OCI-LY7 (cell line): ENCODE measurements at regions not wholly inside any gene's neighbourhood (a gene's known extent, or its start where the extent isn't known, plus 50 kb on each side); places are given as distances from the start of the nearest gene placed in this dataset.

Experiments used
- BruUV-seq: library from RNA; stranded (reverse); fragments of 400-500 nt; replicated peaks from 2 replicates; lab custom pipeline; 2021; lab: Mats Ljungman, UMichigan
- CTCF ChIA-PET: fragments of 300-600 bp; sonication (Branson Sonifier 250); formaldehyde crosslinking; loops from one replicate; lab custom pipeline; 2022; ENCODE audit warnings: antibody characterized with exemption; ENCODE audit not compliant: unreplicated experiment; lab: Charles Lee
- POLR2A ChIA-PET: fragments of 300-600 bp; sonication (Branson Sonifier 250); formaldehyde crosslinking; loops from one replicate; lab custom pipeline; 2022; ENCODE audit warnings: antibody characterized with exemption; lab: Charles Lee
- DNase-seq: peaks from one replicate; pipeline ENCODE4 v3.0.0-alpha.2; 2015; ENCODE audit warnings: low spot score
- H2AFZ ChIP-seq: fragments of 200-600 bp; sonication (generic), shearing (Covaris generic); 2 replicates; pipeline ENCODE4 v1.6.1; 2014; ENCODE audit warnings: mild to moderate bottlenecking, antibody characterized with exemption, low read length, moderate library complexity
- H3K27ac ChIP-seq: fragments of 200-600 bp; sonication (generic); 2 replicates; pipeline ENCODE4 v1.5.1; 2014; ENCODE audit warnings: mixed run types, low read depth, mild to moderate bottlenecking, moderate library complexity, low read length, inconsistent platforms; ENCODE audit not compliant: poor library complexity, severe bottlenecking
- H3K36me3 ChIP-seq: fragments of 200-600 bp; sonication (generic); 2 replicates; pipeline ENCODE4 v1.6.1; 2014; ENCODE audit warnings: mild to moderate bottlenecking, antibody characterized with exemption, low read length, moderate library complexity, mixed read lengths; ENCODE audit not compliant: insufficient read depth
- H3K4me1 ChIP-seq: fragments of 200-600 bp; sonication (generic); 2 replicates; pipeline ENCODE4 v1.5.1; 2014; ENCODE audit warnings: mild to moderate bottlenecking, low read length; ENCODE audit not compliant: insufficient read depth, poor library complexity, severe bottlenecking
- H3K4me2 ChIP-seq: fragments of 200-600 bp; sonication (generic); 2 replicates; pipeline ENCODE4 v1.6.1; 2014; ENCODE audit warnings: mild to moderate bottlenecking, low read length
- H3K4me3 ChIP-seq: fragments of 200-600 bp; sonication (generic); 2 replicates; pipeline ENCODE4 v1.5.1; 2014; ENCODE audit warnings: mild to moderate bottlenecking, low read depth, low read length; ENCODE audit not compliant: poor library complexity, severe bottlenecking
- H3K79me2 ChIP-seq: fragments of 200-600 bp; sonication (generic); 2 replicates; pipeline ENCODE4 v1.6.1; 2016; ENCODE audit warnings: low read depth, mild to moderate bottlenecking, low read length, moderate library complexity, mixed read lengths; ENCODE audit not compliant: insufficient read depth
- H3K9me2 ChIP-seq: fragments of 200-600 bp; sonication (generic); 2 replicates; pipeline ENCODE4 v1.6.1; 2016; ENCODE audit warnings: mild to moderate bottlenecking, low read length, mixed read lengths; ENCODE audit not compliant: insufficient read depth
- H3K9me3 ChIP-seq: fragments of 200-600 bp; sonication (generic); 2 replicates; pipeline ENCODE4 v1.6.1; 2014; ENCODE audit warnings: mild to moderate bottlenecking, mixed run types, low read length, mixed read lengths
- H4K20me1 ChIP-seq: fragments of 200-600 bp; sonication (generic); 2 replicates; pipeline ENCODE4 v1.6.1; 2014; ENCODE audit warnings: mild to moderate bottlenecking, antibody characterized with exemption, low read length, moderate library complexity, mixed read lengths; ENCODE audit not compliant: insufficient read depth
- EZH2phosphoT487 ChIP-seq: fragments of 200-600 bp; sonication (generic); IDR thresholded peaks from 2 replicates; pipeline ENCODE4 v1.6.1; 2018; ENCODE audit warnings: low read depth, borderline replicate concordance, mild to moderate bottlenecking, mixed run types, antibody characterized with exemption, low read length, moderate library complexity, mixed read lengths
- intact Hi-C: fragments of 100-400 bp; cut with micrococcal nuclease; formaldehyde crosslinking; loops from one replicate; pipeline ENCODE4 v1.10.0; 2022; ENCODE audit not compliant: unreplicated experiment
- TF ChIP-seq, protein P1 (sequence below): fragments of 200-600 bp; sonication (generic); conservative IDR thresholded peaks from 2 replicates; pipeline ENCODE4 v1.5.1; 2014; ENCODE audit warnings: mild to moderate bottlenecking, antibody characterized with exemption, low read length, moderate library complexity, mixed read lengths

DNA sequence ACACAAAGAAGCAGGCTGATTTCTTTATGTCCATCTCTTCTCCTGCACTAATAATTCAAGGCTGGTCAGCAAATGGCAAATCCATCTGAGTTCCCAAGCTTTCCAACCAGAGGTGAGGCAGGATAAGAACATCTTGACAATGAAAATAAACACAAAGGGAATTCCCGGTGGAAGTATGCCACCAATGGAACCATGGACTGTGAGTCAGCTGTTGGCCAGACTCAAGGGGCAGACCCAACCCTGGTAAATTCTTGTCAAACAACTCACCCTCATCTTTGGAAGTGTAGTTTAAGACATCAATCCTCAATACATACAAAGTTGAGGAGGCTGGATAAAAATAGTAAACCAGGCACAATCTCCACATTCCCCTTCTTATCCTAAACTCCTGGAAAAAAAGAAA is 74.3 kb upstream of the CES5A start:
- TF ChIP-seq, protein P1, sequence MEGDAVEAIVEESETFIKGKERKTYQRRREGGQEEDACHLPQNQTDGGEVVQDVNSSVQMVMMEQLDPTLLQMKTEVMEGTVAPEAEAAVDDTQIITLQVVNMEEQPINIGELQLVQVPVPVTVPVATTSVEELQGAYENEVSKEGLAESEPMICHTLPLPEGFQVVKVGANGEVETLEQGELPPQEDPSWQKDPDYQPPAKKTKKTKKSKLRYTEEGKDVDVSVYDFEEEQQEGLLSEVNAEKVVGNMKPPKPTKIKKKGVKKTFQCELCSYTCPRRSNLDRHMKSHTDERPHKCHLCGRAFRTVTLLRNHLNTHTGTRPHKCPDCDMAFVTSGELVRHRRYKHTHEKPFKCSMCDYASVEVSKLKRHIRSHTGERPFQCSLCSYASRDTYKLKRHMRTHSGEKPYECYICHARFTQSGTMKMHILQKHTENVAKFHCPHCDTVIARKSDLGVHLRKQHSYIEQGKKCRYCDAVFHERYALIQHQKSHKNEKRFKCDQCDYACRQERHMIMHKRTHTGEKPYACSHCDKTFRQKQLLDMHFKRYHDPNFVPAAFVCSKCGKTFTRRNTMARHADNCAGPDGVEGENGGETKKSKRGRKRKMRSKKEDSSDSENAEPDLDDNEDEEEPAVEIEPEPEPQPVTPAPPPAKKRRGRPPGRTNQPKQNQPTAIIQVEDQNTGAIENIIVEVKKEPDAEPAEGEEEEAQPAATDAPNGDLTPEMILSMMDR, result no peak
- no peak for TF ChIP-seq EZH2phosphoT487
- CTCF ChIA-PET, result no interaction called here
- POLR2A ChIA-PET, result interaction anchor here (0.6 kb wide), 1 partner anchor 25 kb away, joined by 3 read pairs; no protein-coding TSS in a partner anchor
- Histone ChIP-seq H3K79me2 (no peaks in the 10 kb centered on the region), H3K27ac (no peak overlapping the region), H3K4me3 (no peak overlapping the region), H2AFZ (no peak overlapping the region), H3K9me2 (no peaks in the 10 kb centered on the region), H3K9me3 (no peaks in the 10 kb centered on the region), H4K20me1 (no peaks in the 10 kb centered on the region), H3K36me3 (no peaks in the 10 kb centered on the region), H3K4me2 (no peak overlapping the region), H3K4me1 (no peaks in the 10 kb centered on the region)
- intact Hi-C loops, result no loop called here
- BruUV-seq, result no TSS peak
- DNase-seq, result no peak

DNA sequence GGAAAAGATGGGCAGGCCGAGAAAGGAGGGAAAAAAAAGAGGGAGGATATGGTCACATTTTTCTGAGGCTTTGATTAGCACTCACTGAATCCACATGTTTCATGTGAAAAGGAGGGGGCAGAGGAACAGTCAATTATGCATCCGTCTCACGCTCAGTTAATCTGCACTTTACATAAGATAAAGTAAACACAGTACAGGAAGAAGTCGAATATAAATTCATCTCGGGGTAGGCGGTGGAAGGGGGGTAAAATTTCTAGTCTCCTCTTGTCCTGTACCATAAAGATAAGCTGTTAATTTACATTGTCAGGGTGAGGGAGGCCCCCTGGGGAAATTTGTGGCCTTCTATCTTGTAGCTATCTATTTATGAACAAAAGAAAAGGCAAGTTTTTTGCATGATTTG is 73.1 kb upstream of the CES5A start:
- no peak for DNase-seq
- TF ChIP-seq EZH2phosphoT487, result no peak
- TF ChIP-seq, protein P1, result no peak
- BruUV-seq, result no TSS peak

DNA sequence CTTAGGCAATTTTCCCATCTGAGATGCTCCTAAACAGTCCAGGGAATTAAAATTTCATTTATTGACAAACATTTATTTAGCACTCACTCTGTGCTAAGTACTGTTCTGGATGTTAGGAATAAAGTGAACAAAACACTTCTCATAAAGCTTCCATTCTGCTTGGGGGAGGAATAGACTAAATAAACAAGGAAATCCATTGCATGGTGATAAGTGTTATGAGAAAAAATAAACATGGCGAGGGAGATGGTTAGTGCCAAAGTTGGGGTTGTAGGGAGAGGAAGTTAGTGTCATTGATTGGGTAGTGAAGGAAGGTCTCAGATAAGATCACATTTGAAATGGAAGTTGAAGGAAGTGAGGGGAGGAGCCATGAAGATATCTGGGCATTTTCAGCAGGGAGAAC is 72.2 kb upstream of the CES5A start:
- Histone ChIP-seq H3K9me2 (no peaks in the 10 kb centered on the region), H3K36me3 (no peaks in the 10 kb centered on the region), H3K9me3 (no peaks in the 10 kb centered on the region), H3K4me3 (no peak overlapping the region), H3K4me1 (no peaks in the 10 kb centered on the region), H3K4me2 (no peak overlapping the region), H3K27ac (no peak overlapping the region), H3K79me2 (no peaks in the 10 kb centered on the region), H4K20me1 (no peaks in the 10 kb centered on the region), H2AFZ (no peak overlapping the region)
- DNase-seq, result no peak
- ChIA-PET CTCF (no interaction called here), POLR2A (interaction anchor here (1.4 kb wide), 1 partner anchor 27 kb away, joined by 4 read pairs; no protein-coding TSS in a partner anchor)
- intact Hi-C loops, result no loop called here
- BruUV-seq, result no TSS peak
- TF ChIP-seq, protein P1, result no peak
- no peak for TF ChIP-seq EZH2phosphoT487

More for the DNA sequence above, 73.1 kb upstream of the CES5A start:
- H4K20me1 ChIP-seq, result no peaks in the 10 kb centered on the region
- no peaks in the 10 kb centered on the region for H3K9me3 ChIP-seq
- CTCF ChIA-PET, result no interaction called here
- intact Hi-C loops, result no loop called here
- no peaks in the 10 kb centered on the region for H3K9me2 ChIP-seq
- H3K4me2 ChIP-seq, result no peak overlapping the region
- H3K79me2 ChIP-seq, result no peaks in the 10 kb centered on the region
- no peaks in the 10 kb centered on the region for H3K36me3 ChIP-seq
- no peak overlapping the region for H3K27ac ChIP-seq
- H3K4me1 ChIP-seq, result no peaks in the 10 kb centered on the region
- POLR2A ChIA-PET, result interaction anchor here (1.4 kb wide), 1 partner anchor 27 kb away, joined by 4 read pairs; no protein-coding TSS in a partner anchor
- no peak overlapping the region for H3K4me3 ChIP-seq
- no peak overlapping the region for H2AFZ ChIP-seq
